ENCODE measurements at regions not wholly inside any gene's neighbourhood (a gene's known extent, or its start where the extent isn't known, plus 50 kb on each side); places are given as distances from the start of the nearest gene placed in this dataset.

GRCh38 chr17:74062234-74062633, 141.2 kb upstream of the RPL38 start:
- Histone ChIP-seq H3F3A (ENCODE audit: insufficient read depth, low read length) (no peaks in the 10 kb centered on the region), H3K27me3 (ENCODE audit: insufficient read depth, low read length) (no peaks in the 10 kb centered on the region), H3K4me3 (ENCODE audit: low read depth, low read length, poor library complexity, severe bottlenecking) (no peak overlapping the region), H4K20me1 (ENCODE audit: insufficient read depth, low read length) (no peaks in the 10 kb centered on the region), H3K36me3 (ENCODE audit: insufficient read depth, low read length) (no peaks in the 10 kb centered on the region), H3K4me1 (ENCODE audit: insufficient read depth, low read length, severe bottlenecking) (no peaks in the 10 kb centered on the region), H3K9me2 (ENCODE audit: low read depth, low read length) (no peaks in the 10 kb centered on the region), H3K9me3 (ENCODE audit: low read length) (no peaks in the 10 kb centered on the region), H3K9ac (ENCODE audit: low read length) (no peak overlapping the region), H2AFZ (ENCODE audit: low read length) (no peak overlapping the region), H3K4me2 (ENCODE audit: low read length) (no peak overlapping the region), H3K79me2 (ENCODE audit: insufficient read depth, low read length) (no peaks in the 10 kb centered on the region), H3K27ac (ENCODE audit: low read depth, low read length, poor library complexity, severe bottlenecking) (no peak overlapping the region)
- TF ChIP-seq CTCF (IDR thresholded peaks at IDR 0.05; ENCODE audit: low read length), result no peak
- no peak for TF ChIP-seq EZH2 (IDR thresholded peaks at IDR 0.05; ENCODE audit: borderline replicate concordance, low read length)

DNA sequence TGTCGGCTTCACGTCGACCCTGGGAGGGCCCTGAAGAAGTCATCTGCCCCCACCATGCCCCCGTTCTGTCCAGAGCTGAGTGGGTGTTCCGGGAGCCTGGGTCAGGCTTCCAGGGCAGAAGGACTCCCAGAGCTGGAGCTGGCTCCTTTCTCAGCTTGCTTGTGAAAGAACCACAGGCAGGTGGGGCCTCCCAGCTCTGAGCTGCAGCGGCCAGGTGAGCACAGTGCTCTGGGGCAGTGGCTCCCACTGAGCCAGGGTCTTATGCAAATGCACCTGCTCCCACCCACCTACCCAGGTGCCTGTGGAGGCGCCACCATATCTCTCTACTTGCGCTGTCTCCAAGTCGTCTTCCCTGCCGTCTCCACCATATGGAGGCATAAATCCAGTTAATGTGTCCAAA, 140.0 kb upstream of the RPL38 start:
- H3K9me2 ChIP-seq (ENCODE audit: low read depth, low read length), result no peaks in the 10 kb centered on the region
- H3K4me1 ChIP-seq (ENCODE audit: insufficient read depth, low read length, severe bottlenecking), result no peaks in the 10 kb centered on the region
- TF ChIP-seq EZH2 (IDR thresholded peaks at IDR 0.05; ENCODE audit: borderline replicate concordance, low read length), result no peak
- H3K9ac ChIP-seq (ENCODE audit: low read length), result no peak overlapping the region
- H3F3A ChIP-seq (ENCODE audit: insufficient read depth, low read length), result no peaks in the 10 kb centered on the region
- no peak overlapping the region for H3K27ac ChIP-seq (ENCODE audit: low read depth, low read length, poor library complexity, severe bottlenecking)
- no peak overlapping the region for H3K4me2 ChIP-seq (ENCODE audit: low read length)
- no peaks in the 10 kb centered on the region for H3K79me2 ChIP-seq (ENCODE audit: insufficient read depth, low read length)
- no peaks in the 10 kb centered on the region for H3K27me3 ChIP-seq (ENCODE audit: insufficient read depth, low read length)
- no peak overlapping the region for H2AFZ ChIP-seq (ENCODE audit: low read length)
- H3K4me3 ChIP-seq (ENCODE audit: low read depth, low read length, poor library complexity, severe bottlenecking), result no peak overlapping the region
- H3K9me3 ChIP-seq (ENCODE audit: low read length), result no peaks in the 10 kb centered on the region
- no peaks in the 10 kb centered on the region for H3K36me3 ChIP-seq (ENCODE audit: insufficient read depth, low read length)
- H4K20me1 ChIP-seq (ENCODE audit: insufficient read depth, low read length), result no peaks in the 10 kb centered on the region

DNA sequence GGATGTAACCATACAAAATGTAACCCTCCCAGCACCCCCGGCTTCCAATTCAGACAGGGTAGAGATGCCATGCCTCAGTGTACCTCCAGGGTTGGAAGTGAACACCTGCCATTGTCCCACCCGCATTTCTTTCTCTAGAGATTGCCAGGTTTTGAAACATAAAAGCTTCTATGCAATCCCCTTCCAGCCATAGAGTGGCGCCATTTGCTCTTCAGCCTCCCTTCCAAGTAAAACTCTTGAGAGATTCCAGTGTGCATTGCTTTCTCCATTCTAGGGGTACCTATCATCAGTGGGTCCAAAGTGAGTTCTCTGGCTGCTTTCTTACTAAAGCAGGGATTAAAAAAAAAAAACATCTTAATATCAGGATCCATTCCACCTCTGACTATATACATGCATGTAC, 133.1 kb upstream of the RPL38 start:
- Histone ChIP-seq H2AFZ (ENCODE audit: low read length) (no peak overlapping the region), H3K79me2 (ENCODE audit: insufficient read depth, low read length) (no peaks in the 10 kb centered on the region), H3K9me2 (ENCODE audit: low read depth, low read length) (no peaks in the 10 kb centered on the region), H3K9ac (ENCODE audit: low read length) (no peak overlapping the region), H3K4me1 (ENCODE audit: insufficient read depth, low read length, severe bottlenecking) (no peaks in the 10 kb centered on the region), H3K4me2 (ENCODE audit: low read length) (no peak overlapping the region), H3K4me3 (ENCODE audit: low read depth, low read length, poor library complexity, severe bottlenecking) (no peak overlapping the region), H3K36me3 (ENCODE audit: insufficient read depth, low read length) (no peaks in the 10 kb centered on the region), H3K27ac (ENCODE audit: low read depth, low read length, poor library complexity, severe bottlenecking) (no peak overlapping the region), H4K20me1 (ENCODE audit: insufficient read depth, low read length) (no peaks in the 10 kb centered on the region), H3K9me3 (ENCODE audit: low read length) (no peaks in the 10 kb centered on the region), H3K27me3 (ENCODE audit: insufficient read depth, low read length) (no peaks in the 10 kb centered on the region), H3F3A (ENCODE audit: insufficient read depth, low read length) (no peaks in the 10 kb centered on the region)
- TF ChIP-seq CTCF (IDR thresholded peaks at IDR 0.05; ENCODE audit: low read length) (no peak), EZH2 (IDR thresholded peaks at IDR 0.05; ENCODE audit: borderline replicate concordance, low read length) (no peak)

DNA sequence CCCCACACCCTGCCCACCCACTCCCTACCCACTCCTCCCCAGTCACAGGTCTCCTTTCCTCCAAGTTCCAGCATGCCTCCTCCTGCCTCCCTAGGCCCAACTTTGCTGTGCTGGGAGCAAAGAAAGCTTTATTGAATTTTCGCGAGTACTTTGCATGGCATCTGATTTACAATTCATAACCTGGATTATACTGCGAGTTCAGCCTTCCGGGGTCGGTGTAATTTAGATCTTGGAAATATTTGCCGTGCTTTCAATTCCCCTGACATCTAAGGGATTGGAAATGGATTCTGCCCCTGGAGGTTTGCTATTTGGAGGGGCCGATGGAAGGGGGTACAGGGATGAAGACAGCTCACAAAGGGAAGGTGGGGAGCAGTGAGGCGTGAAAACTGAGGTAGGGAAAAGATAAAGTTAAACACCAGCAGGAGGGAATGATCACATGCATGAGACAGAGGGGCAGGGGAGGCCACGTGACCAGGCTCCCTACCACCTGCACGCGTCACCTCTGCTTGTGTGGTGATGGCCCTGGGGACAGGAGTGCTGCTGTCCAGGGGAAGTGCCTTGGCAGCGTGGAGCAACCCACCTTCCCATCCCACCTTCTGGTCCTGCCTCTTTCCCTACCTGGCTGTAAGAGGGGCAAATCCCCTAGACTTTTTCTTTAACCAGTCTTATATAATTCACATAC, 132.3 kb upstream of the RPL38 start:
- no peaks in the 10 kb centered on the region for H3K36me3 ChIP-seq (ENCODE audit: insufficient read depth, low read length)
- no peak overlapping the region for H3K4me3 ChIP-seq (ENCODE audit: low read depth, low read length, poor library complexity, severe bottlenecking)
- H3K27me3 ChIP-seq (ENCODE audit: insufficient read depth, low read length), result no peaks in the 10 kb centered on the region
- H3K27ac ChIP-seq (ENCODE audit: low read depth, low read length, poor library complexity, severe bottlenecking), result no peak overlapping the region
- H3K79me2 ChIP-seq (ENCODE audit: insufficient read depth, low read length), result no peaks in the 10 kb centered on the region
- H3K9me2 ChIP-seq (ENCODE audit: low read depth, low read length), result no peaks in the 10 kb centered on the region
- H3K4me1 ChIP-seq (ENCODE audit: insufficient read depth, low read length, severe bottlenecking), result no peaks in the 10 kb centered on the region
- no peaks in the 10 kb centered on the region for H3F3A ChIP-seq (ENCODE audit: insufficient read depth, low read length)
- no peak overlapping the region for H3K9ac ChIP-seq (ENCODE audit: low read length)
- no peaks in the 10 kb centered on the region for H4K20me1 ChIP-seq (ENCODE audit: insufficient read depth, low read length)
- H3K9me3 ChIP-seq (ENCODE audit: low read length), result no peaks in the 10 kb centered on the region
- no peak overlapping the region for H3K4me2 ChIP-seq (ENCODE audit: low read length)
- no peak overlapping the region for H2AFZ ChIP-seq (ENCODE audit: low read length)
- no peak for TF ChIP-seq EZH2 (IDR thresholded peaks at IDR 0.05; ENCODE audit: borderline replicate concordance, low read length)
- no peak for TF ChIP-seq CTCF (IDR thresholded peaks at IDR 0.05; ENCODE audit: low read length)

Data from OCI-LY1 (cell line).